ENCODE measurements at regions not wholly inside any gene's neighbourhood (a gene's known extent, or its start where the extent isn't known, plus 50 kb on each side); places are given as distances from the start of the nearest gene placed in this dataset.
"Not testable (repeated sequence)": the region's sequence is repeated elsewhere in the genome, so short reads cannot be mapped to it uniquely, and the experiment has no call there.

DNA sequence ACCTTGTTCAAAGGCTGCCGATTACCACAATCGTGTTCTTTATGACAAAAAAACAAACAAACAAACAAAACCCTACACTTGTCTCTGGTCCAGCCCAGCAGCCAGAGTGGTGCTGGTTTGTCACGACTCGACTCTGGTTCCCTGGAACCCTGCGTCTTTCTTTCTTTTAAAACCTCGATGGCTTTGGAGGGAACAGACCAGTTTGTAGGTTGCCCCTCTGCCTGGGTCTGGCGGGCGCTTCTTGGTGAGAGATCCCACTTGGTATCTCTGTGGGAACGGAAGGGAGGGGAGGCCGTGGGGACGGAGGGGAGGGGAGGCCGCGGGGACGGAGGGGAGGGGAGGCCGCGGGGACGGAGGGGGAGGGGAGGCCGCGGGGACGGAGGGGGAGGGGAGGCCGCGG is 176.2 kb upstream of the ZNF469 start:
- not testable (repeated sequence) for H2AFZ ChIP-seq; H3K27me3 ChIP-seq (ENCODE audit: insufficient read depth); ATAC-seq; H3K4me3 Mint-ChIP-seq; H3K9me3 Mint-ChIP-seq; H3K4me2 ChIP-seq; H3K27ac ChIP-seq (ENCODE audit: low read depth); H3K4me1 Mint-ChIP-seq; H3F3A ChIP-seq (replicated peaks; ENCODE audit: low read depth); H4K20me1 ChIP-seq (replicated peaks; ENCODE audit: insufficient read depth); H3K27me3 Mint-ChIP-seq (ENCODE audit: insufficient read depth, low read depth, poor library complexity); H3K9me2 ChIP-seq (ENCODE audit: insufficient read depth); H3K27ac Mint-ChIP-seq; DNase-seq (ENCODE audit: low spot score); H3K4me1 ChIP-seq (ENCODE audit: insufficient read depth); H3K36me3 Mint-ChIP-seq (ENCODE audit: low read depth); H3K79me2 ChIP-seq (replicated peaks; ENCODE audit: insufficient read depth); H3K4me3 ChIP-seq; H3K36me3 ChIP-seq (ENCODE audit: insufficient read depth)

GRCh38 chr16:88208112-88208511 is 174.6 kb upstream of the ZNF469 start:
- Mint-ChIP-seq H3K27ac (no peak overlapping the region), H3K27me3 (ENCODE audit: insufficient read depth, low read depth, poor library complexity) (peaks cover 7% of the 10 kb centered on the region), H3K36me3 (ENCODE audit: low read depth) (no peaks in the 10 kb centered on the region)
- TF ChIP-seq CREB1 (CRISPR knock-in tag; IDR thresholded peaks at IDR 0.05; ENCODE audit: low read depth), result no peak
- TF ChIP-seq ZNF114 (CRISPR knock-in tag; IDR thresholded peaks at IDR 0.05), result no peak
- TF ChIP-seq JUNB (IDR thresholded peaks at IDR 0.05; ENCODE audit: unreplicated experiment), result no peak
- TF ChIP-seq REST (IDR thresholded peaks at IDR 0.05; ENCODE audit: unreplicated experiment), result no peak
- no peak for TF ChIP-seq EZH2 (IDR thresholded peaks at IDR 0.05; ENCODE audit: low read depth, unreplicated experiment)
- TF ChIP-seq, protein P1, sequence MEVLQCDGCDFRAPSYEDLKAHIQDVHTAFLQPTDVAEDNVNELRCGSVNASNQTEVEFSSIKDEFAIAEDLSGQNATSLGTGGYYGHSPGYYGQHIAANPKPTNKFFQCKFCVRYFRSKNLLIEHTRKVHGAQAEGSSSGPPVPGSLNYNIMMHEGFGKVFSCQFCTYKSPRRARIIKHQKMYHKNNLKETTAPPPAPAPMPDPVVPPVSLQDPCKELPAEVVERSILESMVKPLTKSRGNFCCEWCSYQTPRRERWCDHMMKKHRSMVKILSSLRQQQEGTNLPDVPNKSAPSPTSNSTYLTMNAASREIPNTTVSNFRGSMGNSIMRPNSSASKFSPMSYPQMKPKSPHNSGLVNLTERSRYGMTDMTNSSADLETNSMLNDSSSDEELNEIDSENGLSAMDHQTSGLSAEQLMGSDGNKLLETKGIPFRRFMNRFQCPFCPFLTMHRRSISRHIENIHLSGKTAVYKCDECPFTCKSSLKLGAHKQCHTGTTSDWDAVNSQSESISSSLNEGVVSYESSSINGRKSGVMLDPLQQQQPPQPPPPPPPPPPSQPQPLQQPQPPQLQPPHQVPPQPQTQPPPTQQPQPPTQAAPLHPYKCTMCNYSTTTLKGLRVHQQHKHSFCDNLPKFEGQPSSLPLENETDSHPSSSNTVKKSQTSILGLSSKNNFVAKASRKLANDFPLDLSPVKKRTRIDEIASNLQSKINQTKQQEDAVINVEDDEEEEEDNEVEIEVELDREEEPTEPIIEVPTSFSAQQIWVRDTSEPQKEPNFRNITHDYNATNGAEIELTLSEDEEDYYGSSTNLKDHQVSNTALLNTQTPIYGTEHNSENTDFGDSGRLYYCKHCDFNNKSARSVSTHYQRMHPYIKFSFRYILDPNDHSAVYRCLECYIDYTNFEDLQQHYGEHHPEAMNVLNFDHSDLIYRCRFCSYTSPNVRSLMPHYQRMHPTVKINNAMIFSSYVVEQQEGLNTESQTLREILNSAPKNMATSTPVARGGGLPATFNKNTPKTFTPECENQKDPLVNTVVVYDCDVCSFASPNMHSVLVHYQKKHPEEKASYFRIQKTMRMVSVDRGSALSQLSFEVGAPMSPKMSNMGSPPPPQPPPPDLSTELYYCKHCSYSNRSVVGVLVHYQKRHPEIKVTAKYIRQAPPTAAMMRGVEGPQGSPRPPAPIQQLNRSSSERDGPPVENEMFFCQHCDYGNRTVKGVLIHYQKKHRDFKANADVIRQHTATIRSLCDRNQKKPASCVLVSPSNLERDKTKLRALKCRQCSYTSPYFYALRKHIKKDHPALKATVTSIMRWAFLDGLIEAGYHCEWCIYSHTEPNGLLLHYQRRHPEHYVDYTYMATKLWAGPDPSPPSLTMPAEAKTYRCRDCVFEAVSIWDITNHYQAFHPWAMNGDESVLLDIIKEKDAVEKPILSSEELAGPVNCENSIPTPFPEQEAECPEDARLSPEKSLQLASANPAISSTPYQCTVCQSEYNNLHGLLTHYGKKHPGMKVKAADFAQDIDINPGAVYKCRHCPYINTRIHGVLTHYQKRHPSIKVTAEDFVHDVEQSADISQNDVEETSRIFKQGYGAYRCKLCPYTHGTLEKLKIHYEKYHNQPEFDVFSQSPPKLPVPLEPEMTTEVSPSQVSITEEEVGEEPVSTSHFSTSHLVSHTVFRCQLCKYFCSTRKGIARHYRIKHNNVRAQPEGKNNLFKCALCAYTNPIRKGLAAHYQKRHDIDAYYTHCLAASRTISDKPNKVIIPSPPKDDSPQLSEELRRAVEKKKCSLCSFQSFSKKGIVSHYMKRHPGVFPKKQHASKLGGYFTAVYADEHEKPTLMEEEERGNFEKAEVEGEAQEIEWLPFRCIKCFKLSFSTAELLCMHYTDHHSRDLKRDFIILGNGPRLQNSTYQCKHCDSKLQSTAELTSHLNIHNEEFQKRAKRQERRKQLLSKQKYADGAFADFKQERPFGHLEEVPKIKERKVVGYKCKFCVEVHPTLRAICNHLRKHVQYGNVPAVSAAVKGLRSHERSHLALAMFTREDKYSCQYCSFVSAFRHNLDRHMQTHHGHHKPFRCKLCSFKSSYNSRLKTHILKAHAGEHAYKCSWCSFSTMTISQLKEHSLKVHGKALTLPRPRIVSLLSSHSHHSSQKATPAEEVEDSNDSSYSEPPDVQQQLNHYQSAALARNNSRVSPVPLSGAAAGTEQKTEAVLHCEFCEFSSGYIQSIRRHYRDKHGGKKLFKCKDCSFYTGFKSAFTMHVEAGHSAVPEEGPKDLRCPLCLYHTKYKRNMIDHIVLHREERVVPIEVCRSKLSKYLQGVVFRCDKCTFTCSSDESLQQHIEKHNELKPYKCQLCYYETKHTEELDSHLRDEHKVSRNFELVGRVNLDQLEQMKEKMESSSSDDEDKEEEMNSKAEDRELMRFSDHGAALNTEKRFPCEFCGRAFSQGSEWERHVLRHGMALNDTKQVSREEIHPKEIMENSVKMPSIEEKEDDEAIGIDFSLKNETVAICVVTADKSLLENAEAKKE (CRISPR knock-in tag; IDR thresholded peaks at IDR 0.05), result no peak
- TF ChIP-seq ETS1 (IDR thresholded peaks at IDR 0.05), result no peak
- TF ChIP-seq, protein P2, sequence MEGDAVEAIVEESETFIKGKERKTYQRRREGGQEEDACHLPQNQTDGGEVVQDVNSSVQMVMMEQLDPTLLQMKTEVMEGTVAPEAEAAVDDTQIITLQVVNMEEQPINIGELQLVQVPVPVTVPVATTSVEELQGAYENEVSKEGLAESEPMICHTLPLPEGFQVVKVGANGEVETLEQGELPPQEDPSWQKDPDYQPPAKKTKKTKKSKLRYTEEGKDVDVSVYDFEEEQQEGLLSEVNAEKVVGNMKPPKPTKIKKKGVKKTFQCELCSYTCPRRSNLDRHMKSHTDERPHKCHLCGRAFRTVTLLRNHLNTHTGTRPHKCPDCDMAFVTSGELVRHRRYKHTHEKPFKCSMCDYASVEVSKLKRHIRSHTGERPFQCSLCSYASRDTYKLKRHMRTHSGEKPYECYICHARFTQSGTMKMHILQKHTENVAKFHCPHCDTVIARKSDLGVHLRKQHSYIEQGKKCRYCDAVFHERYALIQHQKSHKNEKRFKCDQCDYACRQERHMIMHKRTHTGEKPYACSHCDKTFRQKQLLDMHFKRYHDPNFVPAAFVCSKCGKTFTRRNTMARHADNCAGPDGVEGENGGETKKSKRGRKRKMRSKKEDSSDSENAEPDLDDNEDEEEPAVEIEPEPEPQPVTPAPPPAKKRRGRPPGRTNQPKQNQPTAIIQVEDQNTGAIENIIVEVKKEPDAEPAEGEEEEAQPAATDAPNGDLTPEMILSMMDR (conservative IDR thresholded peaks at IDR 0.05; ENCODE audit: low read depth in 2 of 2), result no peak
- TF ChIP-seq ZNF331 (CRISPR knock-in tag; IDR thresholded peaks at IDR 0.05; ENCODE audit: low read depth), result no peak
- TF ChIP-seq POLR2AphosphoS5 (IDR thresholded peaks at IDR 0.05; ENCODE audit: low read depth), result no peak
- no peak for TF ChIP-seq STAT1 (IDR thresholded peaks at IDR 0.05; ENCODE audit: unreplicated experiment)

More at GRCh38 chr16:88208112-88208511, 174.6 kb upstream of the ZNF469 start:
- Histone ChIP-seq H4K20me1 (replicated peaks; ENCODE audit: insufficient read depth) (no peaks in the 10 kb centered on the region), H3K4me3 (no peak overlapping the region), H3K4me1 (ENCODE audit: insufficient read depth) (no peaks in the 10 kb centered on the region), H3K9me2 (ENCODE audit: insufficient read depth) (no peaks in the 10 kb centered on the region), H2AFZ (no peak overlapping the region), H3K4me2 (no peak overlapping the region), H3K79me2 (replicated peaks; ENCODE audit: insufficient read depth) (no peaks in the 10 kb centered on the region), H3K27ac (ENCODE audit: low read depth) (no peak overlapping the region), H3K27me3 (ENCODE audit: insufficient read depth) (no peaks in the 10 kb centered on the region), H3F3A (replicated peaks; ENCODE audit: low read depth) (no peaks in the 10 kb centered on the region), H3K36me3 (ENCODE audit: insufficient read depth) (no peaks in the 10 kb centered on the region)
- DNase-seq (ENCODE audit: low spot score) (no peak), ATAC-seq (no peak)
- H3K9me3 Mint-ChIP-seq, result peaks cover 7% of the 10 kb centered on the region
- no peaks in the 10 kb centered on the region for H3K4me1 Mint-ChIP-seq
- H3K4me3 Mint-ChIP-seq, result no peak overlapping the region
